Naive B cell (primary cell): ENCODE measurements at regions not wholly inside any gene's neighbourhood (a gene's known extent, or its start where the extent isn't known, plus 50 kb on each side); places are given as distances from the start of the nearest gene placed in this dataset.

Experiments
- ATAC-seq, 2 donors: fragments of 150-1000 bp; cut with Tn5 transposase; 2 replicates each; pipeline ENCODE4 v1.10.0; 2021; ENCODE audit warnings: low read depth in 2 of 2, mild to moderate bottlenecking in 2 of 2, moderate library complexity in 2 of 2
- DNase-seq: peaks from one replicate; pipeline ENCODE4 v3.0.0; 2022
- H3K27ac Mint-ChIP-seq, 6 donors: one replicate each; pipeline ENCODE4 v1.8.0; 2020 to 2022; ENCODE audit warnings: mild to moderate bottlenecking in 6 of 6, mixed read lengths in 6 of 6, moderate library complexity in 5 of 6, inconsistent platforms in 2 of 6
- H3K27me3 Mint-ChIP-seq, 3 donors: one replicate each; pipeline ENCODE4 v1.8.0; 2021 to 2022; ENCODE audit warnings: mixed read lengths in 3 of 3, mild to moderate bottlenecking in 1 of 3
- H3K36me3 Mint-ChIP-seq, 2 donors: one replicate each; pipeline ENCODE4 v1.8.0; 2020 to 2022; ENCODE audit warnings: mixed read lengths in 2 of 2, inconsistent platforms in 1 of 2, mild to moderate bottlenecking in 1 of 2
- H3K4me1 Mint-ChIP-seq, 3 donors: one replicate each; pipeline ENCODE4 v1.8.0; 2020 to 2022; ENCODE audit warnings: mixed read lengths in 3 of 3, inconsistent platforms in 1 of 3, mild to moderate bottlenecking in 1 of 3, moderate library complexity in 1 of 3
- H3K4me3 Mint-ChIP-seq, 8 donors: one replicate each; pipeline ENCODE4 v1.8.0; 2020 to 2022; ENCODE audit warnings: mild to moderate bottlenecking in 8 of 8, mixed read lengths in 8 of 8, moderate library complexity in 8 of 8, inconsistent platforms in 2 of 8
- H3K9me3 Mint-ChIP-seq, 7 donors: one replicate each; pipeline ENCODE4 v1.8.0; 2020 to 2022; ENCODE audit warnings: mixed read lengths in 7 of 7, mild to moderate bottlenecking in 5 of 7, inconsistent platforms in 2 of 7, moderate library complexity in 1 of 7

DNA sequence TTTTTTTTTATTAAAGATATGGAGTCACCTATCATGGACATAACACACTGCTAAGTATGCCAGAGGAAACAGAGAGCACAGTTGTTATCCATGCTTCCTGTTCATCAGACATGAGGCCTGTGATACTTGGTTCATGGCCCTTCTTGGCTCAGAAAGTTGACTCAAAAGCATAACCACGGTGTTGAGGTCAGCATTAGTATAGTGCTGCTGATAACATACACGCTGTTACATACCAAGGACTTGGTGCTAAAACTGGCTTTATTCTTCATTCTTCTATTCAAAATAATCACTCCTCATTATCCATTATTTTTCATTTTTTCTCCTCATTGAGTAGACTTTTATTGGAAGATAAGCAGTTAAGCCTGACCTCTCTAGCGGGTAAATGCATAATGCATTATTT, 464.1 kb downstream of the ADGRL2 start:
- no peaks in the 10 kb centered on the region for H3K4me1 Mint-ChIP-seq
- ATAC-seq (no peak), DNase-seq (no peak)
- H3K4me3 Mint-ChIP-seq, result no peak overlapping the region
- no peaks in the 10 kb centered on the region for H3K36me3 Mint-ChIP-seq
- peaks cover 0 to 5% (median 0%) of the 10 kb centered on the region in 7 donors for H3K9me3 Mint-ChIP-seq
- H3K27me3 Mint-ChIP-seq, result no peaks in the 10 kb centered on the region
- no peak overlapping the region for H3K27ac Mint-ChIP-seq

DNA sequence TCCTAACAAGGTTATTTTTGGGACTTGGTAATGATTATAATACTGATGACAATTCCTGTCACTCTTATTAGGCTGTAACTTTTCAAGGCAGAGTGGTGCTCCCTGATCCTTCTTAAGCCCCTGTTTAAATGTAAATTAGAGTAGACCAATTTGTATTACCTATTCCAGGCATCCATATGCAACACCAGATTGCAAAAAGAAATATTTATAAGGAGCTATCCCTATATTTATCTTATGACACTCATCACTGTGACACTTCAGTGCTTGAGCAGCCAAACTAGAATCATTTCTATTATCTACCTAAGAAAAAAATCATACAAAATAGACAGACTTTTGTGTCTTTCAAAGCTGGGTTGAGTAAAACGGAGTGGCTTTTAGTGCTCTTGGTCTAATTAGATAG, 462.7 kb downstream of the ADGRL2 start:
- DNase-seq (no peak), ATAC-seq (no peak)
- no peak overlapping the region for H3K4me3 Mint-ChIP-seq
- H3K36me3 Mint-ChIP-seq, result no peaks in the 10 kb centered on the region
- H3K27ac Mint-ChIP-seq, result no peak overlapping the region
- no peaks in the 10 kb centered on the region for H3K4me1 Mint-ChIP-seq
- no peaks in the 10 kb centered on the region for H3K27me3 Mint-ChIP-seq
- peaks cover 0 to 4% (median 0%) of the 10 kb centered on the region in 7 donors for H3K9me3 Mint-ChIP-seq

DNA sequence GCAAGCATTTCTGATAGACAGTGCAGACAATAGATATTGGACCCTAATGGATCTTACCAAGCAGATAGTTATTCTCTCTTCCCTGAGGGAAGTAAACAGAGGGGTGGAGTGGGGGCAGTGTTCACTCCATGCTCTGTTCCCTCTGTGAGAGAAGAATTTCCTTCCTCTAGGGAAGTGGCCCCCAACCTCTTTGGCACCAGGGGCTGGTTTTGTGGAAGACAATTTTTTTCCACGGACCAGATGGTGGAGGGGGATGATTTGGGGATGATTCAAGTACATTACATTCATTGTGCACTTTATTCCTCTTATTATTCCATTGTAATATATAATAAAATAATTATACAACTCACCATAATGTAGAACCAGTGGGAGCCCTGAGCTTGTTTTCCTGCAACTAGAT, 459.9 kb downstream of the ADGRL2 start:
- DNase-seq (no peak), ATAC-seq (no peak)
- peaks cover 0 to 5% (median 0%) of the 10 kb centered on the region in 7 donors for H3K9me3 Mint-ChIP-seq
- H3K4me3 Mint-ChIP-seq, result no peak overlapping the region
- H3K27ac Mint-ChIP-seq, result no peak overlapping the region
- no peaks in the 10 kb centered on the region for H3K36me3 Mint-ChIP-seq
- H3K4me1 Mint-ChIP-seq, result no peaks in the 10 kb centered on the region
- H3K27me3 Mint-ChIP-seq, result no peaks in the 10 kb centered on the region

GRCh38 chr1:82260051-82260450, 459.3 kb downstream of the ADGRL2 start:
- no peak for DNase-seq
- Mint-ChIP-seq H3K27ac (no peak overlapping the region), H3K36me3 (no peaks in the 10 kb centered on the region), H3K9me3 (peaks cover 0 to 5% (median 0%) of the 10 kb centered on the region in 7 donors), H3K27me3 (no peaks in the 10 kb centered on the region), H3K4me3 (no peak overlapping the region), H3K4me1 (no peaks in the 10 kb centered on the region)
- ATAC-seq, result no peak

DNA sequence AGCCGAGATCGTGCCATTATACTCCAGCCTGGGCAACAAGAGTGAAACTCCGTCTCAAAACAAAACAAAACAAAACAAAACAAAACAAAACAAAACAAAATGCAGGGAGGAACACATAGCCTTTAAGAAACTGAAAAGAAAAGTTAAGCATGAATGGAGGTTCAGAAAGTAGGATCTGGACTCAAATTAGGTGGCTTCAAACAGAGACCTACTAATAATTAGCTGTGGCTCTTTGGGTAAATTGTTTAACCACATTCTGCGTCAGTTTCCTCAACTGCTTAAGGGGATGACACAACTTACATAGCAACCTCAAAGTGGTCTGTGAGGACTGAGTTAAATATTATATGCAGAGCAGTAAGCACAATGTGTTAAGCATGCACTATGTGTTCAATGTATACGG, 458.2 kb downstream of the ADGRL2 start:
- H3K27ac Mint-ChIP-seq, result no peak overlapping the region
- no peak for DNase-seq

DNA sequence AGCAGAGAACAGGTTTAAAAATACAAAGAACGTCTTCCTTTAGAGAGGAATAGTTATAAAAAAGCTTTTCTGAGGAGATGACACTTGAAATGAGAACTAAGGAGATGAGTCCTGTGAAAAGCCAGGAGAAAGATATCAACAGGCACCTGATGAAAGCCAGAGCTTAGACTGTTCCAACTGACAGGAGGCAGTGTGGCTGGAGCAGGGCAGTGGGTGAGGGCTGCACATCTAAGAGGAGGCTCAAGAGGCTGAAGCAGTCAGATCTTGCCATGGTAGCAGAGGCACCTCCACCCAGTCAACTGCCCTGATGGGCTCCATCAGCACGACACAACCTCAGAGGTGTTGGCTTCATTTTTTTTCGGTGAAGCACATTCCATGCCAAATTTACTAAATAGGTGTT, 445.3 kb downstream of the ADGRL2 start:
- Mint-ChIP-seq H3K4me1 (no peaks in the 10 kb centered on the region), H3K4me3 (no peak overlapping the region), H3K36me3 (no peaks in the 10 kb centered on the region), H3K27ac (no peak overlapping the region), H3K9me3 (peaks cover 0 to 13% (median 6%) of the 10 kb centered on the region in 7 donors), H3K27me3 (no peaks in the 10 kb centered on the region)
- no peak for ATAC-seq
- no peak for DNase-seq

More for the DNA sequence above, 458.2 kb downstream of the ADGRL2 start:
- Mint-ChIP-seq H3K36me3 (no peaks in the 10 kb centered on the region), H3K9me3 (peaks cover 0 to 5% (median 0%) of the 10 kb centered on the region in 7 donors), H3K4me3 (no peak overlapping the region), H3K4me1 (no peaks in the 10 kb centered on the region), H3K27me3 (no peaks in the 10 kb centered on the region)
- no peak for ATAC-seq

DNA sequence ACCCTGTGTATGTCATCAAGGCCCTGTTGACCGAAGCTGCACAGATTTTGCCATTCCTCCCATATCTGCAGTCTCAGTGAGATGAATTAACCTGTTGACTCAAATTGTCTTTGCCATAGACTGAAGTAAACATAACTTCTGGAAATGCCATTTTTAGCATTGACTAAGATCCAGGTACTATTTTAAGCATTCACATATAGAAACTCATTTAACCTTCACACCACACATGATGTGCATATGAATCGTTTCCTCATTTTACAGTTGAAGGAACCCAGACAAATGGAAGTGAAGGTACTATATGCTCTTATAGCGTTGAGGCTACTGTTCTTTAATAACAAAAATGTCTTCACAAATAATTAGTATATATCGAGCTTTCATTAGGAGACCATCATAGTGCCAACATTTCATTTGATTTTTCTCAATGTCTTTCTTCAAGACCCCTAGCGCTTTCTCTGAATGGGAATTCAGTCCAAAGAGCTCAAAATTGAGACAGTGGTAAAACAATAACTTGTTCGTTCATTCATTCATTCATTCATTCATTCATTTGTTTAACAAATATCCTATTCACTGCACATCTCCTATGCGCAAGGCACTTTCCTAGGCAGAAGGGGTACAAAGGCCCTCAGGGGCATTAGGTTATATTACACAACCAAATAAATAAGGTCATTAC, 444.7 kb downstream of the ADGRL2 start:
- no peak overlapping the region for H3K4me3 Mint-ChIP-seq
- H3K27ac Mint-ChIP-seq, result no peak overlapping the region
- H3K36me3 Mint-ChIP-seq, result no peaks in the 10 kb centered on the region
- H3K9me3 Mint-ChIP-seq, result peaks cover 0 to 13% (median 8%) of the 10 kb centered on the region in 7 donors
- H3K4me1 Mint-ChIP-seq, result no peaks in the 10 kb centered on the region
- ATAC-seq, result no peak
- no peak for DNase-seq
- H3K27me3 Mint-ChIP-seq, result no peaks in the 10 kb centered on the region

DNA sequence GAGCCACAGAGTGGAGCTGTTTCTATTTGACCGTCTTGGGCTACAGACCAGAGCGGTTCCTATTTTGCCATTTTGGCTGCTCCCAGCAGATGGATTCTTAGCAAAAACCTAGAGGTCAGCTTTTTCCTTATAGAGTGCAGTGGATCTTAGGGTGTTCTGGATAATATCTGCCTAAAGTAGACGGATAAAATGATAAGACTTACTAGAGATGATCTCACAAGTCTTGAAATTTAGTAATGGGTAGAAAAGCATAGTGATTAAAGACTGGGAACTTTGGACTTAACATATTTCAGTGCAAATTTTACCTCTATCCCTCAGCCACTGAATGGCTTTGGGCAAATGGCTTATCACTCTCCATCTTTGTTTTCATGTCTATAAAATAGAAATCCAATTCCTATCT, 439.8 kb downstream of the ADGRL2 start:
- no peaks in the 10 kb centered on the region for H3K27me3 Mint-ChIP-seq
- no peak overlapping the region for H3K27ac Mint-ChIP-seq
- no peak for DNase-seq
- no peak overlapping the region for H3K4me3 Mint-ChIP-seq
- H3K9me3 Mint-ChIP-seq, result peaks cover 4 to 29% (median 8%) of the 10 kb centered on the region in 7 donors
- H3K36me3 Mint-ChIP-seq, result no peaks in the 10 kb centered on the region
- H3K4me1 Mint-ChIP-seq, result no peaks in the 10 kb centered on the region
- ATAC-seq, result no peak

DNA sequence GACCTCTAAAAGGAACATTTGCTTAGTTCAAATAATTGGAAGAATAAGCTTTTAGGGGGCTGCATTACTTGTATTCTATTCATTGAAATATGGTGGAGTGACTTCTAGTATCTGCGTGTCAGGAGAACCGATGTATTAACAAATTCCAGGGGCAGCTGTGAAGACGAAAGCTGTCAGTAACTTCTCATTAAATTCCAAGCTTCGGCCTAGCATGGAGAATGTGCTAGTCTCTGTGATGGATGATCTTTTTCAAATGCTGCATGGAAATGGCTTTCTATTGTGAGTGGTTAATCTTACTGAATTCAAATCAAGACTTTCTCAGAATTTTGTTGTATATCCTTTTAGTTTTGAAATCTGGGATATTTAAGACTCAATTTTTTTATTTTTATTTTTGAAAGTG, 429.9 kb downstream of the ADGRL2 start:
- H3K27ac Mint-ChIP-seq, result no peak overlapping the region
- no peaks in the 10 kb centered on the region for H3K27me3 Mint-ChIP-seq
- no peak overlapping the region for H3K4me3 Mint-ChIP-seq
- no peak for DNase-seq
- H3K9me3 Mint-ChIP-seq, result peaks cover 0 to 7% (median 1%) of the 10 kb centered on the region in 7 donors
- H3K36me3 Mint-ChIP-seq, result no peaks in the 10 kb centered on the region
- ATAC-seq, result no peak
- no peaks in the 10 kb centered on the region for H3K4me1 Mint-ChIP-seq

- Mint-ChIP-seq H3K27me3 (no peaks in the 10 kb centered on the region), H3K36me3 (no peaks in the 10 kb centered on the region), H3K27ac (no peak overlapping the region), H3K9me3 (no peaks in the 10 kb centered on the region), H3K4me1 (no peaks in the 10 kb centered on the region), H3K4me3 (no peak overlapping the region)
- ATAC-seq (no peak), DNase-seq (no peak)
Measured at GRCh38 chr1:82227306-82228095, 426.8 kb downstream of the ADGRL2 start.

DNA sequence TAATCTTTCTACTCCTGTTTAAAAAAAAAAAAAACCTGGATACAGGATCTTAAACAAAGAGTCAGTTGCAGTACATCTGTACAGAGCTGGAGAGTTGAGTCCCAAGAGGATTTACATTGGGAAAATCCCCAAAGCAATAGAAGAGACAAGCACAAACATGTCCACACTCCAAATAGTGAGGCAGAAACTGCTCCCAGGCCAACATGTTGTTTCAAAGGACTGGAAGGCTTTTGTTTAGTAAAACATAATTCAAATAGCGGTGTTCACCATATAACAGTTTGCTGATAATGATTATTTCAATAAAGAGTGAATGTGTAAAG, 425.4 kb downstream of the ADGRL2 start:
- DNase-seq, result no peak
- Mint-ChIP-seq H3K27ac (no peak overlapping the region), H3K4me3 (no peak overlapping the region), H3K27me3 (no peaks in the 10 kb centered on the region), H3K4me1 (no peaks in the 10 kb centered on the region), H3K36me3 (no peaks in the 10 kb centered on the region), H3K9me3 (peaks cover 0 to 1% (median 0%) of the 10 kb centered on the region in 7 donors)
- no peak for ATAC-seq

DNA sequence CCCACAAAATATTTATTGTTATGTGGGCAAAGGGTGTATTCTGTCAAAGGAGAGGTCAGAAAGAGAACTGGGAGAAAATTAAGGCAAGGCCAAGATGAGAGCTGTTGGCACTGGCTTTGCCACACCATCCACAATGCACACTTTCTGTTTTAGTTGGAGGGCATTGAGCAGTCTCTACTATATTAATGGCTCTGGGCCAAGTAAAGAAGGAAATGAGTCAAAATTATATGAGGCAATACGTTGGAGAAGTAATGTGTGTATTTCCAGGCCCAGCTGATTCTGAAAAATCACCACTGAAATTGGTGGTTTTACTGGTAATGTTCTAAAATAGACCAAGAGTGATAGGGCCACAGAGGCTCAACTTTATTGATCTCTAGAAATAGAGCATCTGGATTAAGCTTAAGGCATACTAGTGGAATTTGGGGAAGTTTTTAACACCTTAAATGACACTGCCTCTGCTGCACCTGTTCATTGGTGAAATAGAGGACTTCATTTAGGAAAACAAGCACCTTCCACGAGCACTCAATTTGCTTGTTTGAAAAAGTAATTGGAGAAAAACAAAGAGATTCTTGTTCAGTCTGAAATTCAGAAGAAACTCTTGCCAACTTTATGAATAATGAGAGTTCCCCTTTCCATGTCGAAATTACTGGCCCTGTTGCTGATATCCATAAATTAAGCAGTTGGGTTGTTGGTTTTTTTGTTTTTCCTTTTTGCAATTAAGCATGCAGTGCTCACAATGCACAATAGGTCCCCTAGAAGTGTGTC, 424.9 kb downstream of the ADGRL2 start:
- no peaks in the 10 kb centered on the region for H3K27me3 Mint-ChIP-seq
- no peak overlapping the region for H3K27ac Mint-ChIP-seq
- DNase-seq, result no peak

DNA sequence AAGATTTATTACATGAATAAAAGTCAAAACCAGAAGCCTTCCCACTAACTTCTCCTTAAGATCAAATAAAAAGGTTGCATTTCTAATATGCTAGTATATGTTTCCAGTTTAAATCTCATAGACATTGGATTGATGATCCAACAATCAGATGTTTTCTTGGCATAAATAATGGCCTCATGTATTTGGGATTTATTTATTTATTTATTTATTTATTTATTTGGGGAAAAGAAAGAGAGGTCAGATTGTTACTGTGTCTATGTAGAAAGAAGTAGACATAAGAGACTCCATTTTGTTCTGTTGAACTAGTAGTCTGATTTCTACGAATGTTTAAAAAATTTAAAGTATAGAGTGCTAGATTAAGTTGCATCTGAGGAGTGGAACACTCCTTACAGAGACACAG, 422.4 kb downstream of the ADGRL2 start:
- no peak for ATAC-seq
- Mint-ChIP-seq H3K27ac (no peak overlapping the region), H3K4me1 (no peaks in the 10 kb centered on the region), H3K4me3 (no peak overlapping the region), H3K9me3 (peaks cover 0 to 1% (median 0%) of the 10 kb centered on the region in 7 donors), H3K36me3 (no peaks in the 10 kb centered on the region), H3K27me3 (no peaks in the 10 kb centered on the region)
- no peak for DNase-seq

More for the DNA sequence above, 424.9 kb downstream of the ADGRL2 start:
- Mint-ChIP-seq H3K4me1 (no peaks in the 10 kb centered on the region), H3K9me3 (peaks cover 0 to 1% (median 0%) of the 10 kb centered on the region in 7 donors), H3K4me3 (no peak overlapping the region), H3K36me3 (no peaks in the 10 kb centered on the region)
- no peak for ATAC-seq

DNA sequence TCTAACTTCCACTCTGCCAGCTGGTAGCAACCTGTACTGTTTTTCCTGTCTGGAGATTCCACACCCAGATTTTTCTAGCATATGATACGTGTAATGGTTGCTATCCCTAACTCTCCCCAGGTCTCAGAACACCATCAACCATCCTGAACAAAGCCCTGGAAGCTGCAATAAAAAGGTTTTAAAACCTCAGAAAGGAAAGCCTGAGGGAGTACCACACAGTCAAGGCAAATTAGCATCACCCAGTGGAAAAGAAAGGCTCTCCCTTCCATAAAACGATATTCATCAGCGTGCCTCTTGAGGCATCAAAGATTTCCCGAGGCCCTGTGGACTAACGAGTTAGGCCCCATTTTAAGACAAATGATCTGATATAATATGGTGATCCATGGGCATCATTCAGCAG, 421.0 kb downstream of the ADGRL2 start:
- Mint-ChIP-seq H3K9me3 (peaks cover 0 to 1% (median 0%) of the 10 kb centered on the region in 7 donors), H3K27ac (no peak overlapping the region), H3K36me3 (no peaks in the 10 kb centered on the region), H3K4me1 (no peaks in the 10 kb centered on the region), H3K4me3 (no peak overlapping the region), H3K27me3 (no peaks in the 10 kb centered on the region)
- DNase-seq (no peak), ATAC-seq (no peak)
